ENCODE measurements at regions not wholly inside any gene's neighbourhood (a gene's known extent, or its start where the extent isn't known, plus 50 kb on each side); places are given as distances from the start of the nearest gene placed in this dataset.
A peak's percentile ranks its signal among the peaks of the same experiment; 100 is the strongest.
"Not testable (repeated sequence)": the region's sequence is repeated elsewhere in the genome, so short reads cannot be mapped to it uniquely, and the experiment has no call there.

DNA sequence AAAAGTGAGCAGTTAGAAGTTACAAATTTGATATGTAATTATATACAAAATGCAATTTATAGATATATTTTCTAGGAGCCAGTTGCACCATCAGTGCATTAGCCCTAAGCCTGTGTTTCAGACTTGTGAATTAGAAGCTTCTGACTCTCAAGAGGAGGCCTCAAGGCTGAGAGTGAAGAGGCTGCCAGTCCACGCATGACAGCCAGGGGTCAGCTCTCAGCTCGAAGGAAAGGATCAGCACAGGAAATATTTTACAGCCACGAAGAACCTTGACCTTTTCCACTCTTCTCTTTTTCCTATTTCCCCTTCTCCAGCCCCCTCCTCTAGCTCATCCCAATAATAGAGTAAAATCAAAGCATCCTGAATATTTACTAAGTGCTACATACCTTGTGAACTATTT, 642.4 kb downstream of the TRIML1 start:
- Histone ChIP-seq H3K4me3 (ENCODE audit: insufficient read depth in 1 of 2, low read depth in 1 of 2, low read length in 2 of 2) (no peak overlapping the region), H3K27me3 (ENCODE audit: control insufficient read depth in 1 of 2, insufficient read depth in 1 of 2, low read length in 2 of 2) (no peaks in the 10 kb centered on the region), H3K9me3 (ENCODE audit: control insufficient read depth, low read length) (no peaks in the 10 kb centered on the region), H2BK12ac (ENCODE audit: low read length in 2 of 2) (no peak overlapping the region), H3K23ac (ENCODE audit: low read length in 2 of 2) (no peak overlapping the region), H3K14ac (ENCODE audit: low read length in 2 of 2) (no peak overlapping the region), H2AK5ac (ENCODE audit: low read length, severe bottlenecking) (no peak overlapping the region), H3K9ac (ENCODE audit: low read length) (no peak overlapping the region), H3K18ac (ENCODE audit: low read depth in 1 of 2, low read length in 2 of 2) (no peak overlapping the region), H3K4me1 (ENCODE audit: control insufficient read depth, insufficient read depth, low read depth, low read length) (peaks cover 5% of the 10 kb centered on the region), H4K8ac (ENCODE audit: low read length) (no peak overlapping the region), H3K4me2 (ENCODE audit: low read length, poor library complexity, severe bottlenecking) (no peak overlapping the region), H3K79me1 (replicated peaks; ENCODE audit: low read length, poor library complexity, severe bottlenecking) (no peaks in the 10 kb centered on the region), H3K27ac (ENCODE audit: low read length, poor library complexity, severe bottlenecking) (no peak overlapping the region), H4K91ac (ENCODE audit: low read length) (no peak overlapping the region), H3K36me3 (ENCODE audit: control insufficient read depth in 1 of 2, insufficient read depth in 2 of 2, low read depth in 1 of 2, low read length in 2 of 2) (no peaks in the 10 kb centered on the region), H3K4ac (ENCODE audit: low read depth in 1 of 2, low read length in 2 of 2) (no peak overlapping the region), H2BK5ac (ENCODE audit: low read depth, low read length, poor library complexity, severe bottlenecking) (no peak overlapping the region), H2AFZ (ENCODE audit: low read depth, low read length) (no peak overlapping the region), H2BK15ac (ENCODE audit: low read depth, poor library complexity, severe bottlenecking) (no peak overlapping the region), H2BK120ac (ENCODE audit: low read depth, low read length) (no peak overlapping the region)
- WGBS, result 16% methylated on average over 3 of the region's 3 CpGs
- DNase-seq, result peak; percentile 43

DNA sequence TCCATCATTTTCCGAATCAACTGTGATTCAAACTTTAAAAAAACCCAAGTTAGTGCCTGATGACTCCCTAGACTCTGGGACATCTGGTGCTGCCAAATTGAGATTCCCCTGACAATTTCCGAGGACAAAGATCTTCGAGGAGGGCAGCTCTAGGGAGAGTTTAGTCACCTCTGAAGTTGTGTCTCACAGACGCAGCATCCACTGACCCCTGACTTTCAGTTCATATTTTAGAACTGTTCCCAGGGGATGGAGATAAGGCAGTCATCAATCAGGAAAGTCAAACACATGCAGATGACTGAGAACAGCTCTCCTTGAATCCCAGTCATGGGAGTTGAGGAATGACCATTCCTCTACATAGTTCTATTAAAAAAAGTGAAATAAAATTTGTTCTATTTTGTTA, 643.9 kb downstream of the TRIML1 start:
- H3K9me3 ChIP-seq (ENCODE audit: control insufficient read depth, low read length), result no peaks in the 10 kb centered on the region
- no peak overlapping the region for H2AK5ac ChIP-seq (ENCODE audit: low read length, severe bottlenecking)
- 30% methylated on average over 3 of the region's 4 CpGs for WGBS
- no peak overlapping the region for H2BK15ac ChIP-seq (ENCODE audit: low read depth, poor library complexity, severe bottlenecking)
- H3K4ac ChIP-seq (ENCODE audit: low read depth in 1 of 2, low read length in 2 of 2), result no peak overlapping the region
- H2AFZ ChIP-seq (ENCODE audit: low read depth, low read length), result no peak overlapping the region
- H3K36me3 ChIP-seq (ENCODE audit: control insufficient read depth in 1 of 2, insufficient read depth in 2 of 2, low read depth in 1 of 2, low read length in 2 of 2), result no peaks in the 10 kb centered on the region
- H3K27ac ChIP-seq (ENCODE audit: low read length, poor library complexity, severe bottlenecking), result no peak overlapping the region
- no peaks in the 10 kb centered on the region for H3K79me1 ChIP-seq (replicated peaks; ENCODE audit: low read length, poor library complexity, severe bottlenecking)
- H3K9ac ChIP-seq (ENCODE audit: low read length), result no peak overlapping the region
- H3K23ac ChIP-seq (ENCODE audit: low read length in 2 of 2), result no peak overlapping the region
- no peak overlapping the region for H2BK120ac ChIP-seq (ENCODE audit: low read depth, low read length)
- H3K18ac ChIP-seq (ENCODE audit: low read depth in 1 of 2, low read length in 2 of 2), result no peak overlapping the region
- H3K4me3 ChIP-seq (ENCODE audit: insufficient read depth in 1 of 2, low read depth in 1 of 2, low read length in 2 of 2), result no peak overlapping the region
- H4K91ac ChIP-seq (ENCODE audit: low read length), result no peak overlapping the region
- no peak overlapping the region for H2BK12ac ChIP-seq (ENCODE audit: low read length in 2 of 2)
- H3K4me1 ChIP-seq (ENCODE audit: control insufficient read depth, insufficient read depth, low read depth, low read length), result peaks cover 5% of the 10 kb centered on the region
- H3K4me2 ChIP-seq (ENCODE audit: low read length, poor library complexity, severe bottlenecking), result peak overlapping the region; percentile 39
- no peak overlapping the region for H4K8ac ChIP-seq (ENCODE audit: low read length)
- H3K14ac ChIP-seq (ENCODE audit: low read length in 2 of 2), result no peak overlapping the region
- DNase-seq, result peak; percentile 37
- H2BK5ac ChIP-seq (ENCODE audit: low read depth, low read length, poor library complexity, severe bottlenecking), result no peak overlapping the region
- no peaks in the 10 kb centered on the region for H3K27me3 ChIP-seq (ENCODE audit: control insufficient read depth in 1 of 2, insufficient read depth in 1 of 2, low read length in 2 of 2)

DNA sequence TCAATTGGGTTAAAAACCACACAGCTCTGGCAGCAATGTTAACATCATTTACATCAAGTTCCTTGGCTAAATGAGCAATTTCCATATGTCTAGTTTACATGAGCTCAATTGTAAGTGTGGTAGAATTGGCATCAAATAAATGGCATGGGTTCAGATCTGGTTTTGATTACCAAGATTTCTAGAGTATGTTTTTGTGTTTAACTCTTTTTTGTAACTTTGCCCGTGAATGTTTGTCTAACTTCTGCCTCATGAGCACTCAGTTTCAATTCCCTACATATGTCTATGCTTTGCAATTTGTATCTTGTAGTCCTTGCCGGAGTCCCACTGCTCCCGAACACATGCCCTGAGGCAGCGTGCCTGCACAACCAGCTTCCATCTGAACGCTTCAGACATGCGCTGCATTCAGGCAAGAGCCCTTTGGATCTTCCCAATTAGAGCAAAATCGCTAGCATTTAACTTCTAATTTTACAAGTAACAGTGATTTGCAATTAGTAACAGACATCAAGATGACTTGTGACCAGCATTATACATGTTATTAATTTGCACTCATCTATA, 644.4 kb downstream of the TRIML1 start:
- Histone ChIP-seq H3K4me3 (ENCODE audit: insufficient read depth in 1 of 2, low read depth in 1 of 2, low read length in 2 of 2) (no peak overlapping the region), H3K23ac (ENCODE audit: low read length in 2 of 2) (no peak overlapping the region), H3K27ac (ENCODE audit: low read length, poor library complexity, severe bottlenecking) (no peak overlapping the region), H3K4ac (ENCODE audit: low read depth in 1 of 2, low read length in 2 of 2) (no peak overlapping the region), H3K79me1 (replicated peaks; ENCODE audit: low read length, poor library complexity, severe bottlenecking) (no peaks in the 10 kb centered on the region), H3K4me1 (ENCODE audit: control insufficient read depth, insufficient read depth, low read depth, low read length) (peaks cover 3% of the 10 kb centered on the region), H2AFZ (ENCODE audit: low read depth, low read length) (no peak overlapping the region), H2BK5ac (ENCODE audit: low read depth, low read length, poor library complexity, severe bottlenecking) (no peak overlapping the region), H2BK15ac (ENCODE audit: low read depth, poor library complexity, severe bottlenecking) (no peak overlapping the region), H2AK5ac (ENCODE audit: low read length, severe bottlenecking) (no peak overlapping the region), H3K9me3 (ENCODE audit: control insufficient read depth, low read length) (no peaks in the 10 kb centered on the region), H2BK12ac (ENCODE audit: low read length in 2 of 2) (no peak overlapping the region), H4K91ac (ENCODE audit: low read length) (no peak overlapping the region), H3K18ac (ENCODE audit: low read depth in 1 of 2, low read length in 2 of 2) (no peak overlapping the region), H3K36me3 (ENCODE audit: control insufficient read depth in 1 of 2, insufficient read depth in 2 of 2, low read depth in 1 of 2, low read length in 2 of 2) (no peaks in the 10 kb centered on the region), H3K9ac (ENCODE audit: low read length) (no peak overlapping the region), H3K27me3 (ENCODE audit: control insufficient read depth in 1 of 2, insufficient read depth in 1 of 2, low read length in 2 of 2) (no peaks in the 10 kb centered on the region), H2BK120ac (ENCODE audit: low read depth, low read length) (no peak overlapping the region), H3K4me2 (ENCODE audit: low read length, poor library complexity, severe bottlenecking) (no peak overlapping the region), H4K8ac (ENCODE audit: low read length) (no peak overlapping the region), H3K14ac (ENCODE audit: low read length in 2 of 2) (no peak overlapping the region)
- no peak for DNase-seq
- 73% methylated on average over 6 of the region's 7 CpGs for WGBS

DNA sequence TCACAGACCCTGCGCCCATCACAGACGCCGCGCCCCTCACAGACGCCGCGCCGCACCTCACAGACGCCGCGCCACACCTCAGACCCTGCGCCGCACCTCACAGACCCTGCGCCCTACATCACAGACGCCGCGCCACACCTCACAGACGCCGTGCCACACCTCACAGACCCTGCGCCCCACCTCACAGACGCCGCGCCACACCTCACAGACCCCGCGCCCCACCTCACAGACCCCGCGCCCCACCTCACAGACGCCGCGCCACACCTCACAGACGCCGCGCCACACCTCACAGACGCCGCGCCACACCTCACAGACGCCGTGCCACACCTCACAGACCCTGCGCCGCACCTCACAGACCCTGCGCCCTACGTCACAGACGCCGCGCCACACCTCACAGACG, 657.4 kb downstream of the TRIML1 start:
- H3K4ac ChIP-seq (ENCODE audit: low read depth in 1 of 2, low read length in 2 of 2); H4K8ac ChIP-seq (ENCODE audit: low read length); H2BK120ac ChIP-seq (ENCODE audit: low read depth, low read length); H3K18ac ChIP-seq (ENCODE audit: low read depth in 1 of 2, low read length in 2 of 2); H2AK5ac ChIP-seq (ENCODE audit: low read length, severe bottlenecking); H3K4me3 ChIP-seq (ENCODE audit: insufficient read depth in 1 of 2, low read depth in 1 of 2, low read length in 2 of 2); H3K23ac ChIP-seq (ENCODE audit: low read length in 2 of 2); H4K91ac ChIP-seq (ENCODE audit: low read length); H2BK15ac ChIP-seq (ENCODE audit: low read depth, poor library complexity, severe bottlenecking); H3K27me3 ChIP-seq (ENCODE audit: control insufficient read depth in 1 of 2, insufficient read depth in 1 of 2, low read length in 2 of 2); H3K4me2 ChIP-seq (ENCODE audit: low read length, poor library complexity, severe bottlenecking); H2AFZ ChIP-seq (ENCODE audit: low read depth, low read length); H3K27ac ChIP-seq (ENCODE audit: low read length, poor library complexity, severe bottlenecking); H3K14ac ChIP-seq (ENCODE audit: low read length in 2 of 2); H3K4me1 ChIP-seq (ENCODE audit: control insufficient read depth, insufficient read depth, low read depth, low read length); H3K79me1 ChIP-seq (replicated peaks; ENCODE audit: low read length, poor library complexity, severe bottlenecking); H3K9ac ChIP-seq (ENCODE audit: low read length); H2BK12ac ChIP-seq (ENCODE audit: low read length in 2 of 2); DNase-seq; H2BK5ac ChIP-seq (ENCODE audit: low read depth, low read length, poor library complexity, severe bottlenecking); H3K36me3 ChIP-seq (ENCODE audit: control insufficient read depth in 1 of 2, insufficient read depth in 2 of 2, low read depth in 1 of 2, low read length in 2 of 2): not testable (repeated sequence)
- peaks cover 18% of the 10 kb centered on the region for H3K9me3 ChIP-seq (ENCODE audit: control insufficient read depth, low read length)
- 95% methylated on average over 41 of the region's 46 CpGs for WGBS
